HEK293 (cell line): ENCODE measurements at regions not wholly inside any gene's neighbourhood (a gene's known extent, or its start where the extent isn't known, plus 50 kb on each side); places are given as distances from the start of the nearest gene placed in this dataset.
A peak's percentile ranks its signal among the peaks of the same experiment; 100 is the strongest.

ENCODE experiments used
- CTCF ChIA-PET: fragments of 350-600 bp; formaldehyde crosslinking; extraction: SDS; loops from one replicate; lab custom pipeline; 2021; ENCODE audit warnings: antibody characterized with exemption; lab: Yijun Ruan, JAX
- POLR2A ChIA-PET: fragments of 300-600 bp; formaldehyde crosslinking; extraction: SDS; loops from one replicate; lab custom pipeline; 2020; ENCODE audit warnings: antibody characterized with exemption, inconsistent platforms; lab: Yijun Ruan, JAX
- H3K27ac ChIP-seq: fragments of 200-500 bp; sonication (Bioruptor generic); 2 replicates; pipeline ENCODE4 v1.5.1; 2014; ENCODE audit warnings: low read depth, low read length, control low read depth, inconsistent platforms; ENCODE audit errors: extremely low read depth
- H3K36me3 ChIP-seq, 2 experiments: fragments of 200-500 bp in 1 of 2; sonication (Bioruptor generic) in 1 of 2; 1 replicate in 1 of 2; 2 replicates in 1 of 2; pipeline ENCODE4 v1.5.1; 2014 to 2017; ENCODE audit warnings: inconsistent platforms in 2 of 2, low read length in 2 of 2; ENCODE audit not compliant: control insufficient read depth in 2 of 2, insufficient read depth in 1 of 2
- H3K4me1 ChIP-seq: fragments of 200-500 bp; sonication (Bioruptor generic); 2 replicates; pipeline ENCODE4 v1.5.1; 2014; ENCODE audit warnings: mild to moderate bottlenecking, low read length, inconsistent platforms; ENCODE audit not compliant: control insufficient read depth, insufficient read depth
- H3K4me3 ChIP-seq: 2 replicates; pipeline ENCODE4 v1.5.1; 2011; ENCODE audit warnings: low read depth, mild to moderate bottlenecking, control low read depth, low read length, moderate library complexity
- H3K9me3 ChIP-seq: fragments of 200-500 bp; sonication (Bioruptor generic); 2 replicates; pipeline ENCODE4 v1.5.1; 2014; ENCODE audit warnings: low read depth, low read length, inconsistent platforms; ENCODE audit not compliant: control insufficient read depth, insufficient read depth
- KLF7 ChIP-seq: fragments of 450-650 bp; formaldehyde crosslinking; IDR thresholded peaks from 2 replicates; pipeline ENCODE4 v1.5.1; 2016; ENCODE audit warnings: missing biosample characterization, missing genetic modification characterization, borderline replicate concordance
- KLF8 ChIP-seq: fragments of 450-650 bp; formaldehyde crosslinking; IDR thresholded peaks from 2 replicates; pipeline ENCODE4 v1.5.1; 2016; ENCODE audit warnings: missing biosample characterization, missing genetic modification characterization
- KLF9 ChIP-seq: fragments of 450-650 bp; formaldehyde crosslinking; IDR thresholded peaks from 2 replicates; pipeline ENCODE4 v1.5.1; 2016; ENCODE audit warnings: missing biosample characterization, missing genetic modification characterization, low read depth
- ZBTB20 ChIP-seq: fragments of 450-650 bp; formaldehyde crosslinking; IDR thresholded peaks from 2 replicates; pipeline ENCODE4 v1.5.1; 2016; ENCODE audit warnings: missing biosample characterization, missing genetic modification characterization
- ZBTB7A ChIP-seq: fragments of 450-650 bp; formaldehyde crosslinking; IDR thresholded peaks from 2 replicates; pipeline ENCODE4 v1.5.1; 2016; ENCODE audit warnings: low read depth, missing biosample characterization, missing genetic modification characterization
- ZEB2 ChIP-seq: fragments of 450-650 bp; formaldehyde crosslinking; IDR thresholded peaks from 2 replicates; pipeline ENCODE4 v1.5.1; 2016; ENCODE audit warnings: missing biosample characterization, missing genetic modification characterization
- ZNF140 ChIP-seq: fragments of 450-650 bp; formaldehyde crosslinking; IDR thresholded peaks from 2 replicates; pipeline ENCODE4 v1.5.1; 2016; ENCODE audit warnings: missing biosample characterization, missing genetic modification characterization
- ZNF148 ChIP-seq: fragments of 450-650 bp; formaldehyde crosslinking; IDR thresholded peaks from 2 replicates; pipeline ENCODE4 v1.5.0; 2017; ENCODE audit warnings: missing biosample characterization, missing genetic modification characterization, borderline replicate concordance
- ZNF221 ChIP-seq: fragments of 450-650 bp; formaldehyde crosslinking; IDR thresholded peaks from 2 replicates; pipeline ENCODE4 v1.5.1; 2017; ENCODE audit warnings: missing biosample characterization, missing genetic modification characterization, borderline replicate concordance
- ZNF292 ChIP-seq: fragments of 450-650 bp; formaldehyde crosslinking; IDR thresholded peaks from 2 replicates; pipeline ENCODE4 v1.5.1; 2016; ENCODE audit warnings: low read depth, missing biosample characterization, missing genetic modification characterization, borderline replicate concordance
- ZNF335 ChIP-seq: fragments of 450-650 bp; formaldehyde crosslinking; conservative IDR thresholded peaks from 2 replicates; pipeline ENCODE4 v1.5.1; 2016; ENCODE audit warnings: missing biosample characterization, missing genetic modification characterization
- ZNF596 ChIP-seq: fragments of 450-650 bp; IDR thresholded peaks from 2 replicates; pipeline ENCODE4 v1.5.0; 2018; ENCODE audit warnings: missing biosample characterization, mild to moderate bottlenecking, missing genetic modification characterization, moderate library complexity
- ZNF610 ChIP-seq: fragments of 450-650 bp; formaldehyde crosslinking; IDR thresholded peaks from 2 replicates; pipeline ENCODE4 v1.5.1; 2016; ENCODE audit warnings: missing biosample characterization, missing genetic modification characterization, borderline replicate concordance
- ZNF621 ChIP-seq: fragments of 450-650 bp; formaldehyde crosslinking; IDR thresholded peaks from 2 replicates; pipeline ENCODE4 v1.5.1; 2017; ENCODE audit warnings: missing biosample characterization, missing genetic modification characterization
- ZNF624 ChIP-seq: fragments of 450-650 bp; formaldehyde crosslinking; IDR thresholded peaks from 2 replicates; pipeline ENCODE4 v1.5.1; 2017; ENCODE audit warnings: missing biosample characterization, missing genetic modification characterization
- ZNF701 ChIP-seq: fragments of 450-650 bp; formaldehyde crosslinking; IDR thresholded peaks from 2 replicates; pipeline ENCODE4 v1.5.1; 2016; ENCODE audit warnings: missing biosample characterization, missing genetic modification characterization
- ZSCAN4 ChIP-seq: fragments of 450-650 bp; formaldehyde crosslinking; IDR thresholded peaks from 2 replicates; pipeline ENCODE4 v1.5.1; 2017; ENCODE audit warnings: missing biosample characterization, missing genetic modification characterization
- TF ChIP-seq, protein P1 (sequence below): fragments of 450-650 bp; formaldehyde crosslinking; IDR thresholded peaks from 2 replicates; pipeline ENCODE4 v1.5.1; 2016; ENCODE audit warnings: missing biosample characterization, missing genetic modification characterization
- TF ChIP-seq, protein P2 (sequence below): fragments of 450-650 bp; formaldehyde crosslinking; IDR thresholded peaks from 2 replicates; pipeline ENCODE4 v1.5.1; 2016; ENCODE audit warnings: missing biosample characterization, missing genetic modification characterization

DNA sequence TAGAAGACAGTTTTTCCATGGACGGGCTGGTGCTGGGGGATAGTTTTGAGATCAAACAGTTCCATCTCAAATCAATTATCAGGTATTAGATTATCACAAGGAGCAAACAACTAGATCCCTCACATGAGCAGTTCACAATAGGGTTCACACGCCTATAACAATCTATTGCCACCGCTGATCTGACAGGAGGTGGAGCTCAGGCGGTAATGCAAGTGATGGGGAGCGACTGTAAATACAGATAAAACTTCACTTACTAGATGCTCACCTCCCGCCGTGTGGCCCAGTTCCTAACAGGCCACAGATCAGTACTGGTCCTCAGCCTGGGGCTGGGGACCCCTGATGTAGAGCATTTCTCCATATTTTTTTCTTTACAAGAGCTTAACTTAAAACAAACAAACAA, 203.6 kb downstream of the CDH7 start:
- ChIA-PET CTCF (no interaction called here), POLR2A (no interaction called here)
- H3K4me3 ChIP-seq = no peak overlapping the region
- H3K36me3 ChIP-seq = no peaks in the 10 kb centered on the region
- H3K4me1 ChIP-seq = peaks cover 9% of the 10 kb centered on the region; the same call in 1 of the 2 replicates
- no peak overlapping the region for H3K27ac ChIP-seq
- TF ChIP-seq ZNF335 (tag by site-specific recombination) (no peak), ZNF610 (tag by site-specific recombination) (peak; percentile 94)
- no peaks in the 10 kb centered on the region for H3K9me3 ChIP-seq

GRCh38 chr18:65946777-65947176, 196.0 kb downstream of the CDH7 start:
- ChIA-PET POLR2A (no interaction called here), CTCF (interaction anchor here (1.6 kb wide), 1 partner anchor 221 kb away, joined by 3 read pairs; no protein-coding TSS in a partner anchor)
- H3K4me1 ChIP-seq = no peaks in the 10 kb centered on the region
- TF ChIP-seq ZSCAN4 (tag by site-specific recombination) (no peak), ZEB2 (tag by site-specific recombination) (no peak), ZNF148 (tag by site-specific recombination) (no peak)
- H3K36me3 ChIP-seq = no peaks in the 10 kb centered on the region
- H3K9me3 ChIP-seq = no peaks in the 10 kb centered on the region
- H3K4me3 ChIP-seq = no peak overlapping the region
- H3K27ac ChIP-seq = no peak overlapping the region

GRCh38 chr18:65943268-65943667, 192.5 kb downstream of the CDH7 start:
- POLR2A ChIA-PET = no interaction called here
- no peak overlapping the region for H3K27ac ChIP-seq
- H3K9me3 ChIP-seq = no peaks in the 10 kb centered on the region
- no peak overlapping the region for H3K4me3 ChIP-seq
- CTCF ChIA-PET = interaction anchor here (0.6 kb wide), 2 partner anchors 29 to 362 kb away, joined by 3 to 5 read pairs; no protein-coding TSS in a partner anchor
- no peaks in the 10 kb centered on the region for H3K36me3 ChIP-seq
- H3K4me1 ChIP-seq = no peaks in the 10 kb centered on the region
- no peak for TF ChIP-seq ZNF221
- no peak for TF ChIP-seq KLF8 (tag by site-specific recombination)

- H3K4me3 ChIP-seq = no peak overlapping the region
- ChIA-PET CTCF (interaction anchor here (0.6 kb wide), 1 partner anchor 28 kb away, joined by 3 read pairs; no protein-coding TSS in a partner anchor), POLR2A (no interaction called here)
- no peaks in the 10 kb centered on the region for H3K36me3 ChIP-seq
- H3K4me1 ChIP-seq = no peaks in the 10 kb centered on the region
- H3K9me3 ChIP-seq = no peaks in the 10 kb centered on the region
- no peak overlapping the region for H3K27ac ChIP-seq
- TF ChIP-seq ZBTB7A (tag by site-specific recombination) (no peak), KLF9 (tag by site-specific recombination) (no peak), ZNF596 (tag by site-specific recombination) (no peak), ZNF701 (tag by site-specific recombination) (no peak), ZNF624 (no peak), ZNF140 (tag by site-specific recombination) (no peak), ZNF621 (tag by site-specific recombination) (no peak), ZNF292 (tag by site-specific recombination) (no peak), ZBTB20 (tag by site-specific recombination) (no peak), KLF7 (no peak)
- TF ChIP-seq, protein P1, sequence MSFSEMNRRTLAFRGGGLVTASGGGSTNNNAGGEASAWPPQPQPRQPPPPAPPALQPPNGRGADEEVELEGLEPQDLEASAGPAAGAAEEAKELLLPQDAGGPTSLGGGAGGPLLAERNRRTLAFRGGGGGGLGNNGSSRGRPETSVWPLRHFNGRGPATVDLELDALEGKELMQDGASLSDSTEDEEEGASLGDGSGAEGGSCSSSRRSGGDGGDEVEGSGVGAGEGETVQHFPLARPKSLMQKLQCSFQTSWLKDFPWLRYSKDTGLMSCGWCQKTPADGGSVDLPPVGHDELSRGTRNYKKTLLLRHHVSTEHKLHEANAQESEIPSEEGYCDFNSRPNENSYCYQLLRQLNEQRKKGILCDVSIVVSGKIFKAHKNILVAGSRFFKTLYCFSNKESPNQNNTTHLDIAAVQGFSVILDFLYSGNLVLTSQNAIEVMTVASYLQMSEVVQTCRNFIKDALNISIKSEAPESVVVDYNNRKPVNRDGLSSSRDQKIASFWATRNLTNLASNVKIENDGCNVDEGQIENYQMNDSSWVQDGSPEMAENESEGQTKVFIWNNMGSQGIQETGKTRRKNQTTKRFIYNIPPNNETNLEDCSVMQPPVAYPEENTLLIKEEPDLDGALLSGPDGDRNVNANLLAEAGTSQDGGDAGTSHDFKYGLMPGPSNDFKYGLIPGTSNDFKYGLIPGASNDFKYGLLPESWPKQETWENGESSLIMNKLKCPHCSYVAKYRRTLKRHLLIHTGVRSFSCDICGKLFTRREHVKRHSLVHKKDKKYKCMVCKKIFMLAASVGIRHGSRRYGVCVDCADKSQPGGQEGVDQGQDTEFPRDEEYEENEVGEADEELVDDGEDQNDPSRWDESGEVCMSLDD (tag by site-specific recombination) = no peak
- TF ChIP-seq, protein P2, sequence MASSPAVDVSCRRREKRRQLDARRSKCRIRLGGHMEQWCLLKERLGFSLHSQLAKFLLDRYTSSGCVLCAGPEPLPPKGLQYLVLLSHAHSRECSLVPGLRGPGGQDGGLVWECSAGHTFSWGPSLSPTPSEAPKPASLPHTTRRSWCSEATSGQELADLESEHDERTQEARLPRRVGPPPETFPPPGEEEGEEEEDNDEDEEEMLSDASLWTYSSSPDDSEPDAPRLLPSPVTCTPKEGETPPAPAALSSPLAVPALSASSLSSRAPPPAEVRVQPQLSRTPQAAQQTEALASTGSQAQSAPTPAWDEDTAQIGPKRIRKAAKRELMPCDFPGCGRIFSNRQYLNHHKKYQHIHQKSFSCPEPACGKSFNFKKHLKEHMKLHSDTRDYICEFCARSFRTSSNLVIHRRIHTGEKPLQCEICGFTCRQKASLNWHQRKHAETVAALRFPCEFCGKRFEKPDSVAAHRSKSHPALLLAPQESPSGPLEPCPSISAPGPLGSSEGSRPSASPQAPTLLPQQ (tag by site-specific recombination) = no peak
Observed at GRCh38 chr18:65942854-65943253, 192.0 kb downstream of the CDH7 start.
